Effector memory CD4-positive, alpha-beta T cell (primary cell): ENCODE measurements at regions not wholly inside any gene's neighbourhood (a gene's known extent, or its start where the extent isn't known, plus 50 kb on each side); places are given as distances from the start of the nearest gene placed in this dataset.

ENCODE experiments used
- DNase-seq, 3 donors: peaks; one replicate each; pipeline ENCODE4 v3.0.0-alpha.2; 2020
- H3K27ac ChIP-seq: 2 replicates; pipeline ENCODE4 v1.7.0; 2013; ENCODE audit warnings: mild to moderate bottlenecking, low read length, moderate library complexity; ENCODE audit not compliant: insufficient read depth, poor library complexity, severe bottlenecking
- H3K27me3 ChIP-seq: replicated peaks from 2 replicates; pipeline ENCODE4 v1.7.0; 2013; ENCODE audit warnings: mild to moderate bottlenecking, low read length; ENCODE audit not compliant: insufficient read depth, control insufficient read depth, poor library complexity, severe bottlenecking
- H3K36me3 ChIP-seq: 2 replicates; pipeline ENCODE4 v1.7.0; 2013; ENCODE audit warnings: mild to moderate bottlenecking, low read length, moderate library complexity; ENCODE audit not compliant: control insufficient read depth, insufficient read depth
- H3K4me1 ChIP-seq: 2 replicates; pipeline ENCODE4 v1.7.0; 2013; ENCODE audit warnings: low read length, mild to moderate bottlenecking; ENCODE audit not compliant: control insufficient read depth, insufficient read depth, poor library complexity, severe bottlenecking
- H3K4me3 ChIP-seq: 2 replicates; pipeline ENCODE4 v1.7.0; 2013; ENCODE audit warnings: low read length, low read depth, mild to moderate bottlenecking; ENCODE audit not compliant: insufficient read depth, poor library complexity, severe bottlenecking
- H3K9me3 ChIP-seq: 2 replicates; pipeline ENCODE4 v1.7.0; 2013; ENCODE audit warnings: mild to moderate bottlenecking, low read length, moderate library complexity; ENCODE audit not compliant: control insufficient read depth

- no peaks in the 10 kb centered on the region for H3K4me1 ChIP-seq
- no peaks in the 10 kb centered on the region for H3K36me3 ChIP-seq
- no peaks in the 10 kb centered on the region for H3K27me3 ChIP-seq
- H3K27ac ChIP-seq, result no peak overlapping the region
- H3K9me3 ChIP-seq, result no peaks in the 10 kb centered on the region
- DNase-seq, result no peak
- no peak overlapping the region for H3K4me3 ChIP-seq
Observed at GRCh38 chr7:15866753-15867152, 180.3 kb upstream of the MEOX2 start.

DNA sequence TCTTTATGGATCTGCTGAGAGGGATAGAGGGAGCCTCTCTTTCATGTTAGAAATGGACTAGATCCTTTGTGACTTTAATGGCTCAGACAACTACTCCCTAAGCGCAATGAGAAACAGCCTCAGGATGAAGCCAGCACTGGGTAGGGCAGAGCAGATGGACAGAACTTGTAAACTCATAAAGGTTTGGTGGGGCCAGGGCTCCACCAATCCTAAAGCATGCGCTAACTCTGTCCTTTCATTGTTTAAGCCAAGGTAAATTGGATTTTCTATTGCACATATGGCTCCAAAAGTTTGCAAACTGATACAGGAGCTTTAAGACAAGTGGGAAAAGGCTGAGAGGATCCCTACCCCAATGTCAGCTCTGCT is 178.1 kb upstream of the MEOX2 start:
- Histone ChIP-seq H3K36me3 (no peaks in the 10 kb centered on the region), H3K4me3 (no peak overlapping the region), H3K4me1 (no peaks in the 10 kb centered on the region), H3K27me3 (no peaks in the 10 kb centered on the region), H3K9me3 (no peaks in the 10 kb centered on the region), H3K27ac (no peak overlapping the region)
- no peak for DNase-seq

DNA sequence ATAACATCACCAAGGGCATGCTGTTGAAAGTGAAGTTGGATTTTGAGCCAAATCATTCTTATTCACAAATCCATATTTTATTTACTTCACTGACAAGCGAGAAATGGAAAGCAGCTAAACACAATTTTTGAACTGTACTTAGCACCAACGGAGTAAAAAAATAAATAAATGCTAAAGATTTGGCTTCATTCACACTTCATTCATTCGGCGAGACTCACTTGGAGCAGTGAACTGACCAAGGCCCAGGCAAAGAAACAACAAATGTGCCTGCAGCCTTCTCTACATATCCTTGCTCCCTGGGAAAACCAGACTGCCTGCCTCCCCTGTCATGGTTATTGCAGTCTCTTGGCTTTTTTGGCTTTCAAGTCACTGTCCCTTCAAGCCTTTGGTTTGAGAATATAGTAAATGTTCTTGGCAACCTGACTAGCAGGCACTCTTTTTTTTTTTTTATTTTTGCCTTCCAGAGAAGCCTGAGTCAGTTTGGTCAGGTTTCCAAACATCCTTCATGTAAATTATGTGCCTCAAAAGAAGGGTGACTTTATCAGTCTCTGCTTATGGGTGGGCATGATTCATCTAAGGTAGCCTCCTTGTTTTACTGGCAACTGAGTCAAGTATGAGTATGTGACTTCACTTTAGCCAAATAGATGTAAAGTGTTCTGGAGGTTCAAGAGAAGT is 177.6 kb upstream of the MEOX2 start:
- Histone ChIP-seq H3K27me3 (no peaks in the 10 kb centered on the region), H3K4me3 (no peak overlapping the region), H3K36me3 (no peaks in the 10 kb centered on the region), H3K4me1 (no peaks in the 10 kb centered on the region), H3K27ac (no peak overlapping the region), H3K9me3 (no peaks in the 10 kb centered on the region)
- no peak for DNase-seq

- Histone ChIP-seq H3K4me3 (no peak overlapping the region), H3K36me3 (no peaks in the 10 kb centered on the region), H3K27me3 (no peaks in the 10 kb centered on the region), H3K27ac (no peak overlapping the region), H3K4me1 (no peaks in the 10 kb centered on the region), H3K9me3 (no peaks in the 10 kb centered on the region)
- DNase-seq, result no peak
Observed at GRCh38 chr7:15862781-15863165, 176.3 kb upstream of the MEOX2 start.

DNA sequence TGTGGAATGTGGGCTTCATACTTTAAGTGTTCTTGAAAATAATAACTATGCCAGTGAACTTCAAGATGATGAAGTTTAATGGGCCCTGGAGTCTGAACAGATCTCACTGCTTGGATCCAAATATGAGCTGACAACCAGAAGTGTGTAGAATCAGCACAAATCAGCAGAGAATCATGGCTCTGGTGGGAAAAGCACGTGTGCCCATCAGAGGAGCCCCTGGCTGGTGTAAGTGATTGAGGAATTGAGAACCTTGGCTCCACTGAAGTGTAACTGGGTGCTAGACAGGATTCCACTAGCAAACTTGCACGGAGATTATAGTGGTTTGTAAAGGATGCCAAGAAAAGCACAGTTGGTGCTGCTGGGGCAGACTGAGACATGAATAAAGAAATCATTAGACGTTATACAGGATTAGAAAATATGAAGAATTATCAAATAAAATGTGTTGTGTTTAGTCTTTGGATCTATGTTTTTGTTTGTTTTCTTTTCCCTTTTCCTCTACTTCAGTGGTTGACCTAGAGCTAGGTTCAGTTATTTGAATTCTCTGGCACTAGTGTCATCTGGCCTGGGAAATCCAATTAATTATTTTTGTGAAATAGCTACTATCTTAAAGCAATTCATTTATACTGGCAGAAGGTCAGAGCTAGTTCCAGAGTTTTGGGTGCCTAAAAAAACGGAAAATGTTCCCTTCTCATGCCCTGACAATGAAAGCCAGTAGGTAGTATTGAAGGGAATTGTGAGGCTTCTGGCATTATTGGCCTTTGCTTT is 175.7 kb upstream of the MEOX2 start:
- no peaks in the 10 kb centered on the region for H3K36me3 ChIP-seq
- H3K4me1 ChIP-seq, result no peaks in the 10 kb centered on the region
- no peak for DNase-seq
- H3K9me3 ChIP-seq, result no peaks in the 10 kb centered on the region
- H3K27me3 ChIP-seq, result no peaks in the 10 kb centered on the region
- no peak overlapping the region for H3K4me3 ChIP-seq
- H3K27ac ChIP-seq, result no peak overlapping the region

DNA sequence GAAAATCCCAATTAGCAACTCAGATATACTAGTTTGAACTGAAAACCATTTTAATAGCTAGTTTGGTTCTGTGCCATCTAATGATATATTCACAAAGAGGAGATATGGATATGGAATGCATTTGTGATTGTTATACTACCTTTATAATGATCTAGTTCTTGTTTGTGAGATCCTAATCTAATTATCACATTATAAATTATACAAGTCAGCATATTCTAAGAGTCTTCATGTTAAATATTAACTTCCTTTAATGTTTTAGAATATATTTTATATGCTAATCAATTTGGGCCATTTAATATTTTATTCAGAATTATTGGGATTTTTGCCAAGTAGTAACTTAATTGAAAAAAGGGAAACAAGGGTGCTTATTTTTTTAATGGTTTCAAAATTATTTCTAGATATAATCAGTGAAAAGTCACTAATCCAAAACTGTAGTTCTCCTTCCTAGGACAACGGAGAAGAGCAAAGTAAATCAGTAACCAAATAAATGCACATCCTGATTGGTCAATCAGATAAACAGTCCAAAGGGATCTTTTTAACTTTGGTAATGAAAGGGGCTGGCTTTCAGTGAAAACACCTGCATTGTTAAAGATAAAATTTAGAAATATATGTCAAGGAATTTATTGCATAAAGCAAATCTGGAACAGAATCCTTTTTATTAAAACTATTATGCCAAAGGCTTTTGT is 173.9 kb upstream of the MEOX2 start:
- H3K27ac ChIP-seq, result no peak overlapping the region
- H3K36me3 ChIP-seq, result no peaks in the 10 kb centered on the region
- no peak overlapping the region for H3K4me3 ChIP-seq
- H3K9me3 ChIP-seq, result no peaks in the 10 kb centered on the region
- no peaks in the 10 kb centered on the region for H3K4me1 ChIP-seq
- no peaks in the 10 kb centered on the region for H3K27me3 ChIP-seq
- DNase-seq, result no peak

- H3K27ac ChIP-seq, result no peak overlapping the region
- H3K4me3 ChIP-seq, result no peak overlapping the region
- DNase-seq, result no peak
- no peaks in the 10 kb centered on the region for H3K27me3 ChIP-seq
- no peaks in the 10 kb centered on the region for H3K9me3 ChIP-seq
- no peaks in the 10 kb centered on the region for H3K4me1 ChIP-seq
- no peaks in the 10 kb centered on the region for H3K36me3 ChIP-seq
Observed at GRCh38 chr7:15857026-15857425, 170.5 kb upstream of the MEOX2 start.

DNA sequence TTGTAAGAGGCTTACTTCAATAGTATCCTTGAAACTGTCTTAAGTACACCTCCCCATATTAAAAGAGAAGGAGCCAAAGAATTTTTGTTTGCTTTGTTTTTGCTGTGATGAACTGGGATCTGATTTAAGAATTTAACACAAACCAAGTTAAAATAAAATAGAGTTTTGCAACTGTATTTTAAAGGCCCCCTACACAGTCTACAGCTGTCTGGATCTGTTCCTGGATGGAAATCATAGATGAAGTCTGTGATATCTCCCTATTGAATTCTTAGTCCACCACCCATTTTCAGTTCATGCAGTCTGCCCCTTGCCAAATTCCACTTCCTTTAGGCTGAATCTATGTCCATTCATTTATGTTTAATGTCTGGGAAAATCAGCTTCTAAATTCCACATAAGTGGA is 169.8 kb upstream of the MEOX2 start:
- no peaks in the 10 kb centered on the region for H3K4me1 ChIP-seq
- H3K36me3 ChIP-seq, result no peaks in the 10 kb centered on the region
- H3K4me3 ChIP-seq, result no peak overlapping the region
- H3K9me3 ChIP-seq, result no peaks in the 10 kb centered on the region
- no peak for DNase-seq
- H3K27ac ChIP-seq, result no peak overlapping the region
- no peaks in the 10 kb centered on the region for H3K27me3 ChIP-seq

DNA sequence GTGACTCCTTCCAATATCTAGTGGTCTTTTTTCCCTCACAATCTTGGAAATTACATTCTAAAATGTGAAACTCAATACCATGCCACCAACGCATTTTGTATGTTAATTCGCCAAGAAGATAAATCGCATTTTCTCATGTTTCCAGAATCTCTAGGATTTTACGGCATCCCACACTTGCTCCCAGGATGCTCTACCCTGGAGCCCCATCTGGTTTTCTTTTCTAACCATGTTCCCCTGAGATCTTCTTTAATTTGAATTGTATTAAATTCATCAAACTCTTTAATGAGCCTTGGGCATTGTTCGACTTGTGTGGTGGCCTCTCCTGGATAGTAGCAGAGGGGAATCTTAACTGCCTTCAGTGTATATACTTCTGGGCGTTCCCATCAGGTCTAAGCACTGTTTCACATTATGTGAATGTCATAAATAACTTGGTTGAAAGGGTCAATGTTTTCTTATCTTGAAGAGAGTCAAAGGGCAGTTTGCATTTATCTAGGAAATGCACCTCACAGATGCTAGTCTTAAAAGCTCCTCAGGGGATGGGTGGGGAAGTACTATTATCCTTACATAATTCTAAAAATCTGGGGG is 169.1 kb upstream of the MEOX2 start:
- no peak overlapping the region for H3K4me3 ChIP-seq
- no peaks in the 10 kb centered on the region for H3K27me3 ChIP-seq
- H3K27ac ChIP-seq, result no peak overlapping the region
- no peak for DNase-seq
- no peaks in the 10 kb centered on the region for H3K9me3 ChIP-seq
- no peaks in the 10 kb centered on the region for H3K4me1 ChIP-seq
- no peaks in the 10 kb centered on the region for H3K36me3 ChIP-seq
